PC-3 (cell line): ENCODE measurements at regions not wholly inside any gene's neighbourhood (a gene's known extent, or its start where the extent isn't known, plus 50 kb on each side); places are given as distances from the start of the nearest gene placed in this dataset.

ENCODE experiments used
- CTCF ChIP-seq: fragments of 300-600 bp; sonication (generic); conservative IDR thresholded peaks from 2 replicates; pipeline ENCODE4 v1.5.1; 2017; ENCODE audit warnings: antibody characterized with exemption, low read depth, mild to moderate bottlenecking, low read length
- EZH2 ChIP-seq: fragments of 300-600 bp; sonication (generic); IDR thresholded peaks from one replicate; pipeline ENCODE4 v1.6.1; 2017; ENCODE audit warnings: antibody characterized with exemption, mild to moderate bottlenecking, low read length; ENCODE audit not compliant: unreplicated experiment
- EZH2phosphoT487 ChIP-seq: fragments of 300-600 bp; sonication (generic); IDR thresholded peaks from 2 replicates; pipeline ENCODE4 v1.6.1; 2018; ENCODE audit warnings: mild to moderate bottlenecking, antibody characterized with exemption, low read length, borderline replicate concordance

- TF ChIP-seq CTCF: no peak
- TF ChIP-seq EZH2: no peak
- TF ChIP-seq EZH2phosphoT487: no peak
Observed at GRCh38 chr12:131616738-131617137, 94.2 kb upstream of the SFSWAP start.
